ENCODE measurements at regions not wholly inside any gene's neighbourhood (a gene's known extent, or its start where the extent isn't known, plus 50 kb on each side); places are given as distances from the start of the nearest gene placed in this dataset.

GRCh38 chr13:80237646-80238045 is 103.3 kb downstream of the SPRY2 start:
- no peak for DNase-seq (ENCODE audit: low read depth in 3 of 3)

DNA sequence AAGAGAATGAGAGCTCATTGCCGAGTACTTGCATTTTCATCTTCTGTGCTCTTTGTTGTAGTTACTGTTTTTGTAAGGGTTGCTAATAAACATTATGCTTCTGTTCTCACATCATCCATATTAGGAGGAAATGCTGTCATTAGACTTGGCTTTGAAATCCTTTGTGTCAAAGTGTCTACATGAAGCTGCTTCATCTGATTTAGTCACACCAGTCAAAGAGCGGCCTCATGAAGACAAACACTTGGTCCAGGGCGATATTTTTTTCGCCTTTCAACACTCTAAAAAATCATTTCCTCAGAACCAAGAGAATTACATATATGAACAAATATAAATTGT is 105.0 kb downstream of the SPRY2 start:
- no peak for DNase-seq (ENCODE audit: low read depth in 3 of 3)

DNA sequence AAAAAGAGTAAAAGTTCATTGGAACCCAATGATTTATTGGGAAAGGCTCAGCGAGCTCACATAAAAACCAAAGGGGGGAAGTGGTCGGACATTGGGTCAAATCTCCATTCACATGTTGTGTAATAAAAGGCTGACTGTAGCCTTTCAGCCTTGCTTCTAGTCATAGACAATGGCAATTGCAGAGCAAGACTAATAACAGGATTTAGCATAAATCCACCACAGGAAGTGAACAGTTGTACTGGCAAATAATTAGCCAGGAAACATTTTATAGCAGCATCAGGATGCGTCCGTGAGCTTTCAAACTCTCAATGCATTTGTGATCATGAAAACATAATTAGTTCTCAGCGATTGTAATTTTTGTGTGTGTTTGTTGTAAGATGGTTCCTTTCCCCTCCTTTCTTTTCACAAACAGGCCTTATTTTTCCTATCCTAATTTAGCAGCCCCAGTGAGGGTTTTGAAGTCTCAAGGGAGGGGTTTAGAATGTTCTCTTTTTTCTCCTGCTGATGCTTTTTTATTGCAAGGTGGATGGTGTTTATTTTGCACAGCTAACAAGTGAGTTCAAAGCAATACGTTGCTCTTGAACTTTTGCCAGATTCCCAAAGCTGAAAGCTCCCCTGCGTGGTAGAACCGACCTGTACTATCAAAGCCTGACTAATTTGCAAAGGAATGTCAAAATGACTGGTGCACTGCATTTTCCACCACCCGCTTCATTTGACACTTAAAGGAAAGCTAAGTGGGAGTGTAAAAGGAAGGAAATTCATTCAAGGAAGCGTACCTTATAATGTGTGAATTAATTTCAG is 105.6 kb downstream of the SPRY2 start:
- no peak for DNase-seq (ENCODE audit: low read depth in 3 of 3)

- no peak for DNase-seq (ENCODE audit: low read depth in 3 of 3)
These were observed 113.3 kb downstream of the SPRY2 start for GRCh38 chr13:80227645-80228044.

- no peak for DNase-seq (ENCODE audit: low read depth in 3 of 3)
These were observed 114.3 kb downstream of the SPRY2 start for GRCh38 chr13:80226645-80227044.

GRCh38 chr13:80224468-80224867 is 116.5 kb downstream of the SPRY2 start:
- no peak for DNase-seq (ENCODE audit: low read depth in 3 of 3)

DNA sequence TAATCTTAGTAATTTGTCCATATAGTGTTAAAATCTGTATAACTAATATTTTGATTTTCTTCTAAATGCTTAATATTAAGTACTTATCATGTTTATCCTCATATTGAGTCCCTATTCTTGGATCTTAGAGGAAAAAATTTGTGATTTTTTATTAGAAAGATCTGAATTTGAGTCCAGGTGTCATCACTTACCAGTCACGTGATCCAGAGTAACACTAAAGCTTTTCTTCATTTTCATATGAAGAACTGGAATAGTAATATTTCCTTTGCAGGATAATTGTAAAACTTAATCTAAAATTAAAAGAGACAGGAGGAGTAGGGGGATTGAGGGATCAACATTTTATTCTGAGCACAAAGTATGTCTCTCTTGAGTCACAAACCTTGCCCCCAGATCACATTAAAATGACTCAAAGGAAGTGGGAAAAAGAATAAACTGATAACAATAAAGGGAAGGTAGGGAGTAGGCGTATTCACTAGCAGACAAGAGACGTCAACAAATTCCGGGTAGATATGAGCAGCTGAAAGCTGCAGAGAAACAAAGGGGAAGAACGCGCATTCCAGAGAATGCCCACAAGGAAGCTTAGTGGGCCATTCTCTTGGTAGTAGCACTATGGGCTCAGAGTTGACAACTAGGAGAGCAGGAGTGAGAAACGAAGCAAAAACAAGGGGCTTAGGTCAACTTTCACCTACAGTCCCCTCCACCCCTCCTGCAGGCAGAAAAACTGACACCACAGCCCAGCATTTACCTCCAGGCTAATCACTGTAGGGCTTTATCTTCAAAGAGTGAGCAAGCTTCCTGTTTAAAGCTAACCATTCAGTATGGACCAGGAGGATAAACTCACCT is 123.1 kb downstream of the SPRY2 start:
- no peak for DNase-seq (ENCODE audit: low read depth in 3 of 3)

DNA sequence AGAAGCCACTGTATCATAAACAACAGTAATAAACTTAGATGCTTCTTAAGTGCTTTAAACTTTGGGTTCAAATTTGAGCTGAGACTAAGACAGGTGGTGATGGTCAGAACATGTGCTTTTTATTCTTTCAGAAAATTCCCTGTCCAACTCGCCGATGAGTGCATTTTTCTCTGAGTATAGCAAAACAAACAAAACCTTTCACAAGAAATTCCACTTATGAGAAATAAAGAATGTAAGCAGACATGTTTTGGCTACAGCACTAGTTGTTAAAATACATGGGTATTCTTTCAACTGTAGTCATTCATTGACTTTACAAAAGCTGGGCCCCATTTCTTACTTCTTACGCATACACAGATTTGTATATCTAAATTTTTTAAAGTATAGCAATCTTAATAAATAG is 125.6 kb downstream of the SPRY2 start:
- DNase-seq (ENCODE audit: low read depth in 3 of 3): no peak

DNA sequence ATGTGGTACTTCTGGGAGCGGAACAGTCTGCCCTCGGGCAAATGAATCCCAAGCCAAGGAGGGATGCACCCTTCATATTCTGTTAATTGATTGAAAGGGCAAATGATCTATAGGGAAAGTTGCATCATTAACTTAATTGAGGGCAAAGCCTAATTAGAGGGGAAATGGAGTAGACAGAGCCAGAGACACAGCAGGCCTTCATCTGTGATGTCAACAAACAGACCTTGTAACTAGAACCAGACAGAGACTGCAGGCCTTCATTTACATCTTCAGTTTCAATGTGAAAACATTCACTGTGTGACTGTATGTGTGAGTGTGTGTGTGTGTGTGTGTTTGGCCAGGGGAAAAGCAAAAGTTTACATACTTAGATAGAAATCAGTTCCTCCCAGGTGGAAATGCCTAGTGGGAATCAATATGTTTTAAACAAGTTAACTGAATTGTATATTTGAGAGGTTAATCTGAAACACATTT is 126.4 kb downstream of the SPRY2 start:
- DNase-seq (ENCODE audit: low read depth in 3 of 3): no peak

GRCh38 chr13:80214050-80214449 is 126.9 kb downstream of the SPRY2 start:
- DNase-seq (ENCODE audit: low read depth in 3 of 3): no peak

DNA sequence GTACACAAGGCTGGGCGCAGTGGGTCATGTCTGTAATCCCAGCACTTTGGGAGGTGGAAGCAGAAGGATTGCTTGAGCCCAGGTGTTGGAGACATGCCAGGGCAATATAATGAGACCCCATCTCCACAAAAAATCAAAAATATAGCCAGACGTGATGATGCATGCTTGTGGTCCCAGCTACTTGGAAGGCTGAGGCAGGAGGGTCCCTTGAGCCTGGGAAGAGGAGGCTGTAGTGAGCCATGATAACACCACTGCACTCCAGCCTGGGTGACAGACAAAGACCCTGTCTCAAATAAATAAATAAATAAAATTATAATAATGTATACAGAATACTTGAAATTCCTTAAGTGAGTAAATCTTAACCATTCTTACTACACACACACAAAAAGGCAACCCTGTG is 127.7 kb downstream of the SPRY2 start:
- DNase-seq (ENCODE audit: low read depth in 3 of 3): no peak

DNA sequence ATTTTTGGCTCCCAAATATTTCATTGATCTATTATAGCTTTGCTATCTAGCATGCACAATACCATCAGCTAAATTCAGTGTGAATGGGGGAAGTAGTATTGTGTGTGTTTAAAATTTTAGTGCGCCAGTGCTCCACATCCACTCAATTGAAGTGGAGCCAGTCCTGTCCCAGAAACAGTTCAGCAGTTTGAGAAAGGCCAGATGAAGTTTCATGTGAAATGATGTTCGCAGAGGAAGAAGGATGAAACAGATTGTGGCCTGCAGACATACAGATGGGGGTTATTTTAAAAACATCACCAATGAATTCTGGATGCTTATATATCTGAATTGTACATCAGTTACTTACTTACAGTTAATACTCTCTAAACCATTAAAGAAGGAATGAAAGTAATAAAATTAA is 129.4 kb downstream of the SPRY2 start:
- DNase-seq (ENCODE audit: low read depth in 3 of 3): no peak

DNA sequence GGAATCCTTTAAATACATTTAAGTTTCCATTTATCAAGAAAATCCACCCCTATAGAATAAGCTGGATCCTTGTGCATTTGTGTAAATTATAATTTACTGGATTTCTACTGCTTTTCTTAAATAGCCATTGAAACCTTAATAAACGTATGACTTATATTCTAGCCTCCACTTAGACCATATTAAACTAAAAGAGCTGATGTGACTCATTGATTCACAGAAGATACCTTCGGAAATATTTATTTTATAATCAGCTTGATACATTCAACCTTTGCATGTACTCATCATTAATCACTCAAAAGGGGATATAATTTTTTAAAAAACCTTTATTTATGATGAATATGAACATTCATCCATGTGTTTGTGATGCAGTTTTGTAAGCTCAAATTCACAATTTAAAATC is 136.3 kb downstream of the SPRY2 start:
- no peak for DNase-seq (ENCODE audit: low read depth in 3 of 3)

GRCh38 chr13:80203496-80203895 is 137.4 kb downstream of the SPRY2 start:
- DNase-seq (ENCODE audit: low read depth in 3 of 3): no peak

DNA sequence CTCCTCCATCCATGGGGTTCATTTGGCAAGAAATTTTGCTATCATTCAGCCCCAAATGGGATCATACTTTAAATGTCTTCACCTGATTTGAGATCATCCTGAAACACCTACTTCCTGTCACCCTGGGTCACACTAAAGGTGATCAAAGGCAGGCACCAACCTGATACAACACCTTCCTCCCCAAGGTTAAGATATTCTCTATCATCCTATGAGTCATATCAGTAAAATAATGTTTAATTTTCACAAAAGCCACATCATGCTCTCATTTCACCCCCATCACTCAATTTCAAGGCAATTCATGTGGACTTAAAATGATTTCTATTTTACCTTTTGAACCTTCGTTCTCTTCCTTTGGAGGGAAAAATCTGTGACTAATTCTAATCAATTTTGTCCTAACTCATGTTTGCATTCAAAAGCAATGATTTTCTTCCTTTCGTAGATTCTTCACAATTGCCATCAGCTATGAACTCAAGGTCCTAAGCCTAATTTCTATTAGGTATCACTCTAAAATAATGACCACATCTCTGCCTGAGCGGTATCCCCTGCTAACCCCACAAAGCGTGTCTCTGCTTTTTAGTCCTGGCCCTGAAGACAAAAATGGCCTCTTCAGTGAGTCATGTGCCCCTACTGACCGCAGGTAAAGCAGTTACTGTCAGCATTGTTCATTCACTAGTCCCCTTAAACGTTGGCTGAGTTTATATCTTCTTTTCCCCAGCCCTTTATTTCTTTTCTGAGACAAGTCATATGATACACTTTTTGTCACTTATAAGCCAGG is 139.0 kb downstream of the SPRY2 start:
- DNase-seq (ENCODE audit: low read depth in 3 of 3): no peak

DNA sequence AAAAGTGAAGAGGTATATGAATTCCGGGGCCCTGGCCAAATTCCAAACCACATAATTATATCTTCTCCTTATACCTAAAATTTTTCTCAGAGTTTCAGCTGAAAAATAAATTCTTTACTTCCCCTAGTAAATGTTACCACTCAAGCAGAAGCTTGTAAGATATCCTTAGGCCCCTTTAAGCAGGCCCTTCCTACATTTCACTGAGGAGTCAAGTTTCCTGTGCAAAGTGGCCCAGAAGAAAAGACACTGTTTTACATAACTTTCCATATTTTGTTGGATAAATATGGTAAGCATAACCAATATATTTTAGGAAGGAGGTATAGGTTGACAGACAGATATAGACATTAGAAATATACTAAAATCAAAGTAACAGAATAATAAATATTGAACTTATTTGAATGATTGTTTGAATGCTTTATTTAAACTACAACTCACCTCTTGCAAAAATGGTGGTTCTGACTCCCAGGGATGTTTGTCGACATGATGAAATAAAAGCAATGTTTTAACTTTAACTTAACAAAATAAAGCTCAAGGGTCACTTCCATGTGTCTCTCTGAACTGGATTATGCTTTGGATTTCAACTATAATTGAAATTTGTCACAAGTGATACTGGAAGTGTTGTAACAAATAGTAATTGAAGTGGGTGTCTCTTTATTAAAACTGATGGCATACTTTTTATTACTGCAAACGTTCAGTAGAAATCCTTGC is 141.2 kb downstream of the SPRY2 start:
- DNase-seq (ENCODE audit: low read depth in 3 of 3): no peak

- no peak for DNase-seq (ENCODE audit: low read depth in 3 of 3)
These were observed 141.9 kb downstream of the SPRY2 start for GRCh38 chr13:80199067-80199466.

- no peak for DNase-seq (ENCODE audit: low read depth in 3 of 3)
These were observed 144.2 kb downstream of the SPRY2 start for GRCh38 chr13:80196756-80197155.

- no peak for DNase-seq (ENCODE audit: low read depth in 3 of 3)
These were observed 145.3 kb downstream of the SPRY2 start for GRCh38 chr13:80195649-80196048.

DNA sequence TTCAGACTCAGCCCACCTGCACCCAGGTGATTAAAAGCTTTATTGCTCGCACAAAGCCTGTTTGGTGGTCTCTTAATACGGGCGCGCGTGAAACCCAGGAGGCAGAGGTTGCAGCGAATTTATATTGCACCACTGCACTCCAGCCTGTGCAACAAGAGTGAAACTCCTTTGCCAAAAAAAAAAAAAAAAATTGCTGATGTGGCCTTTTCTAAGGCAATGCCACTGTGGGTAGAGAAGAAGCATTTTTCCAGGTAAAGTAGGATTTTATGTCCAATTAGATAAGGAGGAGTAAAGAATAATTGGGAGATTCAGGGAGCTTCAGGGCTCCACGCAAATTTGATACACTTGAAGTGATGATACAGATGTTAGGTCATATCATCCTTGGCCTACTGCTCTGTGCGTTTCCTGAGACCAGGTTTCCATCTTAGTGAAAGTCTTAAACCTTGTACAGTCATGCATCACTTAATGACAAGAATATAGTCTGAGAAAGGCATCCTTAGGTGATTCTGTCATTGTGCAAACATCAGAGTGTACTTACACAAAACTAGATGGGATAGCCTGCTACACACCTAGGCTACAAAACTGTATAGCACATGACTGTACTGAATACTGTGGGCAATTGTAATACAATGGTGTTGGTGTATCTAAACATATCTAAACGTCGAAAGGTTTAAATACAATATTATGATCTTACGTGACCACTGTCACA is 150.9 kb downstream of the SPRY2 start:
- DNase-seq (ENCODE audit: low read depth in 3 of 3): no peak

DNA sequence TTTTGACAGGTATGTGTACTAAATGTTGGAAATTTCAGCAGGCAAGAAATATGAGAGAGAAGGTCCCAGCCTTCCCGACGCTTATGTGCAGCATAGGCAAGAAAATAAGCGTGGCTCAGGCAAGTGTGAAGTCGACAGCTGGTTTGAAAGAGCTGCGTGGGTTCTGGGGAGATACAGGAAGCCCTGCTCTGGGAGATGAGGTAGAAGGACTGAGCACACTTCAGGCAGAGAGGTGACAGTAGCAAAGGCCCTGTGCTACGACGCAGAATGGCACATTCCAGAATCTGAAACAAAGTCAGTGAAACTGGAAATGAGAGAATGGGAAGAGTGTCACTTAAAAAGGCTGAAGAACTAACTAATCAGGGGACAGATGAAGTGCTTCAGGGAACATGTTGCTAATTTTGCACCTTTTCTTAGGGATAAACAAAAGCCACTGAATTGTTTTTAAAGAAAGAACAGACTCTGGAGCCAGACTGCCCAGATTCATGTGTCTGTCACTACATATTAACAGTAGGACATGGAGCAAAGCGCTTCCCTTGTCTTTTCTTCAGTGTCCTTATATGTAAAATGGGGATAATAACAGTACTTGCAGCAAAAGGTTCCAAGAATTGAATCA is 160.1 kb downstream of the SPRY2 start:
- no peak for DNase-seq (ENCODE audit: low read depth in 3 of 3)
